GM13976 (cell line): ENCODE measurements at regions not wholly inside any gene's neighbourhood (a gene's known extent, or its start where the extent isn't known, plus 50 kb on each side); places are given as distances from the start of the nearest gene placed in this dataset.

Source experiments
- DNase-seq: peaks from one replicate; pipeline ENCODE4 v3.0.0; 2012; ENCODE audit warnings: low spot score
- CTCF ChIP-seq: IDR thresholded peaks from 2 replicates; pipeline ENCODE4 v1.5.1; 2012; ENCODE audit warnings: borderline replicate concordance, mild to moderate bottlenecking; ENCODE audit not compliant: insufficient read depth; ENCODE audit errors: extremely low read depth, missing control alignments, control extremely low read depth
- in situ Hi-C: fragments of 300-500 bp; cut with MboI; formaldehyde crosslinking; loops from one replicate; pipeline ENCODE4 v1.12.0; 2022; ENCODE audit warnings: low sequenced_read_pairs, mixed read lengths, inconsistent platforms; ENCODE audit not compliant: unreplicated experiment

GRCh38 chr9:119009249-119009648 is 360.0 kb downstream of the BRINP1 start:
- in situ Hi-C loops, result no loop called here
- no peak for DNase-seq
- TF ChIP-seq CTCF, result no peak

- no peak for DNase-seq
- in situ Hi-C loops, result no loop called here
- TF ChIP-seq CTCF, result no peak
Measured at GRCh38 chr9:119020284-119020683, 349.0 kb downstream of the BRINP1 start.

- in situ Hi-C loops, result no loop called here
- TF ChIP-seq CTCF, result no peak
- DNase-seq, result no peak
Measured at GRCh38 chr9:119020730-119021333, 348.4 kb downstream of the BRINP1 start.

- in situ Hi-C loops, result no loop called here
- TF ChIP-seq CTCF, result no peak
- no peak for DNase-seq
Measured at GRCh38 chr9:119026120-119026519, 343.1 kb downstream of the BRINP1 start.

- no peak for DNase-seq
- no peak for TF ChIP-seq CTCF
- in situ Hi-C loops, result no loop called here
Measured at GRCh38 chr9:119027901-119028699, 341.1 kb downstream of the BRINP1 start.

GRCh38 chr9:119029886-119030285 is 339.3 kb downstream of the BRINP1 start:
- TF ChIP-seq CTCF, result no peak
- in situ Hi-C loops, result no loop called here
- no peak for DNase-seq

- in situ Hi-C loops, result no loop called here
- TF ChIP-seq CTCF, result no peak
- DNase-seq, result no peak
Measured at GRCh38 chr9:119033596-119033995, 335.6 kb downstream of the BRINP1 start.
